Esophagus squamous epithelium (tissue), 5 donors: ENCODE measurements at regions not wholly inside any gene's neighbourhood (a gene's known extent, or its start where the extent isn't known, plus 50 kb on each side); places are given as distances from the start of the nearest gene placed in this dataset.

Source experiments
- DNase-seq: peaks from one replicate; lab custom pipeline; 2025; lab: John Stamatoyannopoulos, UW
- H3K27ac ChIP-seq, 4 donors: fragments of 200-600 bp; sonication (generic); one replicate each; pipeline ENCODE4 v1.5.1; 2016 to 2019; ENCODE audit warnings: mild to moderate bottlenecking in 1 of 4
- H3K27me3 ChIP-seq, 4 donors: fragments of 200-600 bp; sonication (generic); 1 replicate in 3 of 4; 2 replicates in 1 of 4; pipeline versions ENCODE4 v1.5.1 to v1.6.0; 2017 to 2021; ENCODE audit warnings: antibody characterized with exemption in 1 of 4
- H3K36me3 ChIP-seq, 3 donors: fragments of 200-600 bp; sonication (generic); one replicate each; pipeline ENCODE4 v1.5.1; 2016 to 2019
- H3K4me1 ChIP-seq, 3 donors: fragments of 200-600 bp; sonication (generic); one replicate each; pipeline ENCODE4 v1.5.1; 2017 to 2019
- H3K4me3 ChIP-seq, 4 donors: fragments of 200-600 bp; sonication (generic); 1 replicate in 3 of 4; 2 replicates in 1 of 4; pipeline ENCODE4 v1.5.1; 2016 to 2019; ENCODE audit warnings: mild to moderate bottlenecking in 2 of 4, moderate library complexity in 1 of 4
- H3K9me3 ChIP-seq, 3 donors: fragments of 200-600 bp; sonication (generic); one replicate each; pipeline ENCODE4 v1.5.1; 2016 to 2019
- POLR2A ChIP-seq, 4 donors: fragments of 450-650 bp; IDR thresholded peaks; one replicate each; pipeline ENCODE4 v1.6.1; 2017; ENCODE audit warnings: antibody characterized with exemption in 4 of 4, mild to moderate bottlenecking in 4 of 4, moderate library complexity in 3 of 4
- WGBS, 2 donors: methylation state at CpG; one replicate each; pipeline ENCODE4 v1.1.5; 2018; 5-methylcytosine and 5-hydroxymethylcytosine counted together
- intact Hi-C: fragments of 100-400 bp; cut with DNase I; formaldehyde crosslinking; loops from one replicate; pipeline ENCODE4 v1.15.0; 2022
- TF ChIP-seq, protein P1 (sequence below), 6 experiments: fragments of 450-650 bp in 4 of 6; fragments of 200-600 bp in 2 of 6; sonication (generic) in 2 of 6; IDR thresholded peaks; one replicate each; pipeline ENCODE4 v1.5.1; 2016 to 2019; ENCODE audit warnings: antibody characterized with exemption in 6 of 6, mild to moderate bottlenecking in 4 of 6, moderate library complexity in 4 of 6
- donor health status: DM: yes; HTN: yes; CAD: no.

DNA sequence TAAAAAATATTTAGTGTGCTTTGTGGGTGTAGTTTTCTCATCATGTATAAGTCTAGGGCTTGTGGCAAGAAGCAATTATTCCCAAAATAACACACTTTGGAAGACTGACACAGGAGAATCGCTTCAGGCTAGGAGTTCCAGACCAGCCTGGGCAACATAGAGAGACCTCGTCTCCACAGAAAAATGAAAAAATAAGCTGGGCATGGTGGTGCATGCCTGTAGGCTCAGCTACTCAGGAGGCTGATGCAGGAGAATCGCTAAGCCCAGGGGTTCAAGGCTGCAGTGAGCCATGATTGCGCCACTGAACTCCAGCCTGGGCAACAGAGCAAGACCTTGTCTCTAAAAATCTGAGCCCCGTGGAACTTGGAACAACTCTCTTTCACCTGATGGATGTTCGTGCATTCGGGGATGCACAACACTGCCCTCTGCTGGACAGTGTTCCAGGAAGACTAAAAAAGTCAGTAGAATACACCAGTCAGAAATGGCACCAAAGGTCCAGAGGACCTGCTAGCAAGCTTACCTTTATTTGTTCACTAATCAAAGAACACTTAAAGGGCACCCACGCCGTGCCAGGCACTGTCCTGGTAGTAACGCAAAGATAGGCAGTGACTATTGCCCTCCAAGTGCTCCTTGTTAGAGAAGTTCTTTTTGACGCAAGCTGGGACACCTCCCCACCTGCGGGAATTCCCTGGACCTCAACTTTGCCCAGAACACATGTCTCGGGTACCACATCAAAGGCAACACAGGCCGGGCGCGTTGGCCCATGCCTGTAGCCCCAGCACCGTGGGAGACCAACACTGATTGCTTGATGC, 81.9 kb upstream of the CALN1 start:
- Histone ChIP-seq H3K36me3 (no peaks in the 10 kb centered on the region), H3K4me3 (no peak overlapping the region), H3K27me3 (no peaks in the 10 kb centered on the region), H3K27ac (no peak overlapping the region), H3K4me1 (no peaks in the 10 kb centered on the region), H3K9me3 (peaks cover 0 to 10% (median 5%) of the 10 kb centered on the region in 3 donors)
- TF ChIP-seq, protein P1, sequence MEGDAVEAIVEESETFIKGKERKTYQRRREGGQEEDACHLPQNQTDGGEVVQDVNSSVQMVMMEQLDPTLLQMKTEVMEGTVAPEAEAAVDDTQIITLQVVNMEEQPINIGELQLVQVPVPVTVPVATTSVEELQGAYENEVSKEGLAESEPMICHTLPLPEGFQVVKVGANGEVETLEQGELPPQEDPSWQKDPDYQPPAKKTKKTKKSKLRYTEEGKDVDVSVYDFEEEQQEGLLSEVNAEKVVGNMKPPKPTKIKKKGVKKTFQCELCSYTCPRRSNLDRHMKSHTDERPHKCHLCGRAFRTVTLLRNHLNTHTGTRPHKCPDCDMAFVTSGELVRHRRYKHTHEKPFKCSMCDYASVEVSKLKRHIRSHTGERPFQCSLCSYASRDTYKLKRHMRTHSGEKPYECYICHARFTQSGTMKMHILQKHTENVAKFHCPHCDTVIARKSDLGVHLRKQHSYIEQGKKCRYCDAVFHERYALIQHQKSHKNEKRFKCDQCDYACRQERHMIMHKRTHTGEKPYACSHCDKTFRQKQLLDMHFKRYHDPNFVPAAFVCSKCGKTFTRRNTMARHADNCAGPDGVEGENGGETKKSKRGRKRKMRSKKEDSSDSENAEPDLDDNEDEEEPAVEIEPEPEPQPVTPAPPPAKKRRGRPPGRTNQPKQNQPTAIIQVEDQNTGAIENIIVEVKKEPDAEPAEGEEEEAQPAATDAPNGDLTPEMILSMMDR (IDR thresholded peaks at IDR 0.05): peak; percentile 20 to 60 (median 50)
- TF ChIP-seq POLR2A (IDR thresholded peaks at IDR 0.05): no peak
- DNase-seq: no peak
- intact Hi-C loops: no loop called here
- WGBS, 2 donors: 21 to 32% methylated on average over 14 to 16 of the region's 17 CpGs

DNA sequence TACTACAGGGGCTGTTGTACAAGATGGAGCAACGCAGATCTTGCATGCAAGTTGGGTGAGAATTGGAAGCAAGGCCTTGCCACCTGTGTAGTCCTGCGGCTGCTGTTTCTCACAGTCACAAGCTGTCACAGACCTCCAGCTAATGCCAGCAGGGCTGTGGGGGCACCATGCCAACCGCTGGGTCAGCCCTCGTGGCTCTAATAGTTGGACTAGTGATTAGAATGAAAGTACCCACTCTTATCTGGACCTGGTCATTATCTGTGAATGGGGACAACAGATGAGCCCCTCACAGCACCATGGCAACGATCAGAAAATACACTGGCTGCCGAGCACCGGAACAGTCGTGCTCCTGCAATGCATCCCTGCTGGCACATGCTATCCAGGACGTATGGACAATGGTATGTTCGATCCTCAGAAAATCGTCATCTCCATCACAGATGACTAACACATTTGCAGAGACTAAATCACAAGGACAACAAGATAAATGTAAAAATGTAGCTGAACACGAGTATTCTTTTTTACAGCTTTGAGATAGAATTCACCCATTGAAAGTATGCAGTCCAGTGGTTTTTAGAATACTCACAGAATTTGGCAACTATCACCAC, 80.4 kb upstream of the CALN1 start:
- no peak for DNase-seq
- WGBS, 2 donors: 80 to 81% methylated on average over 9 to 11 of the region's 12 CpGs
- Histone ChIP-seq H3K4me3 (no peak overlapping the region), H3K27ac (no peak overlapping the region), H3K4me1 (no peaks in the 10 kb centered on the region), H3K27me3 (no peaks in the 10 kb centered on the region), H3K36me3 (no peaks in the 10 kb centered on the region), H3K9me3 (peaks cover 0 to 7% (median 3%) of the 10 kb centered on the region in 3 donors)
- TF ChIP-seq, protein P1 (IDR thresholded peaks at IDR 0.05): no peak
- TF ChIP-seq POLR2A (IDR thresholded peaks at IDR 0.05): no peak
- intact Hi-C loops: no loop called here

DNA sequence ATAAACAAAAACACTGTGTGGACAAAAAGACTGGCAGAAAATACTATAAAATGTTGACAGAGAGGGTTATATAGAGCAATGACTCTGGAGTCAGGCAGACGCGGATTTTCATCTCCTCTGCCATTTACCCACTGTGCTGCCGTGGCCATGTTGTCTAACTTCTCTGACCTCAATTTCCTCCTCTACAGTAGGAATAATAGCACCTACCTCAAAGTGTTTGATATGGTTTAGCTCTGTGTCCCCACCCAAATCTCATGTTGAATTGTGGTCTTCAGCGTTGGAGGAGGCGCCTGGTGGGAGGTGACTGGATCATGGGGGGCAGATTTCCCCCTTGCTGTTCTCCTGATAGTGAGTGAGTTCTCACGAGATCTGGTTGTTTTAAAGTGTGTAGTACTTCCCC, 78.2 kb upstream of the CALN1 start:
- Histone ChIP-seq H3K9me3 (no peaks in the 10 kb centered on the region), H3K27me3 (no peaks in the 10 kb centered on the region), H3K4me1 (no peaks in the 10 kb centered on the region), H3K27ac (no peak overlapping the region), H3K4me3 (no peak overlapping the region), H3K36me3 (no peaks in the 10 kb centered on the region)
- TF ChIP-seq POLR2A (IDR thresholded peaks at IDR 0.05): no peak
- TF ChIP-seq, protein P1 (IDR thresholded peaks at IDR 0.05): no peak
- no peak for DNase-seq
- 80 to 83% methylated on average over 6 of the region's 6 CpGs for WGBS, 2 donors
- intact Hi-C loops: no loop called here

DNA sequence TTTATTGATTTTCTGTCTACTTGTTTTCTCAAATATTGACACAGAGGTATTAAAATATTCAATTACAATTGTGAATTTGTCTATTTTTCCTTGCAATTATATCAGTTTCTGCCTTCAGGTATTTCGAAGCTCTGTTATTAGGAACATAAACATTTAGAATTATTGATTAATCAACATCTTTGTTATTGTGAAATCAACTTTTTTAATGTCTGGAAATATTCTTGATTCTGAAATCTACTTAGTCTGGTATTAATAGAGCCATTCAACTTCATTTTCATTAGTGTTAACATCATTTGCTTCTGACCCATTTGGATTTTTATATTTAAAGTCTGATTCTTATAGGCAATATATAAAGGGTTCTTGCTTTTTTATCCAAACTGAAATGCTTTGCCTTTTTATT, 69.8 kb upstream of the CALN1 start:
- TF ChIP-seq, protein P1 (IDR thresholded peaks at IDR 0.05): no peak
- no peak for TF ChIP-seq POLR2A (IDR thresholded peaks at IDR 0.05)

DNA sequence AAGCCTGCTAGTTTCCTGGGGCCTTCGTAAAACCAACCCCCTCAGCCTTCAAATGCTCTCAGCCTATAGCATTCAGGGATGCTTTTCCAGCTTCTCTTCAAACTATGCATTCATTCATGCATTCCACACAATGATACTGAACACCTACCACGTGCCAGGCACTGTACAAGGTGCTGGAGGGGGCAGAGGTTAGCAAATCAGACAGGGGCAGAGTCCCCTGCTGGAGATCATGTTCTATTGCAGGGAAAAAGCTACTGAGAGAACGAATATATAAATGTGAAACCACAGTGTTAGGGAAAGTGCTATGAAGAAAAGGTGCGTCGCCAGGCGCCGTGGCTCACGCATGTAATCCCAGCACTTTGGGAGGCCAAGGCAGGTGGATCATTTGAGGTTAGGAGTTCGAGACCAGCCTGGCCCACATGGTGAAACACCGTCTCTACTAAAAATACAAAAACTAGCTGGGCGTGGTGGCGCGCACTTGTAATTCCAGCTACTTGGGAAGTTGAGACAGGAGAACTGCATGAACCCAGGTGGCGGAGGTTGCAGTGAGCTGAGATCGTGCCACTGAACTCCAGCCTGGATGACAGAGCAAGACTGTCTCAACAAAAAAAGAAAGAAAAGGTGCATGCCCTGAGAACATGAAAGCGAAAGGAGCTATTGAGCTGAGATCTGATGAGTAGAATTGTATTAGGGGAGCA, 64.6 kb upstream of the CALN1 start:
- DNase-seq: no peak
- no peak for TF ChIP-seq POLR2A (IDR thresholded peaks at IDR 0.05)
- H3K9me3 ChIP-seq: no peaks in the 10 kb centered on the region

More for the DNA sequence above, 69.8 kb upstream of the CALN1 start:
- no peaks in the 10 kb centered on the region for H3K9me3 ChIP-seq
- H3K27ac ChIP-seq: no peak overlapping the region
- H3K4me3 ChIP-seq: no peak overlapping the region
- no peaks in the 10 kb centered on the region for H3K36me3 ChIP-seq
- intact Hi-C loops: no loop called here
- DNase-seq: no peak
- H3K27me3 ChIP-seq: no peaks in the 10 kb centered on the region
- no peaks in the 10 kb centered on the region for H3K4me1 ChIP-seq
- 35 to 50% methylated on average over 1 of the region's 1 CpG for WGBS, 2 donors

More for the DNA sequence above, 64.6 kb upstream of the CALN1 start:
- Histone ChIP-seq H3K36me3 (no peaks in the 10 kb centered on the region), H3K4me1 (no peaks in the 10 kb centered on the region), H3K4me3 (no peak overlapping the region), H3K27ac (no peak overlapping the region), H3K27me3 (no peaks in the 10 kb centered on the region)
- intact Hi-C loops: no loop called here
- WGBS, 2 donors: 85 to 93% methylated on average over 15 to 16 of the region's 16 CpGs
